SU-DHL-6 (cell line): ENCODE measurements at regions not wholly inside any gene's neighbourhood (a gene's known extent, or its start where the extent isn't known, plus 50 kb on each side); places are given as distances from the start of the nearest gene placed in this dataset.

Experiments used
- H2AFZ ChIP-seq: fragments of 200-600 bp; sonication (generic); 2 replicates; pipeline ENCODE4 v1.6.1; 2014; ENCODE audit warnings: low read depth, mild to moderate bottlenecking, moderate library complexity, mixed read lengths, antibody characterized with exemption, low read length; ENCODE audit not compliant: severe bottlenecking
- H3F3A ChIP-seq: fragments of 200-600 bp; shearing (Covaris generic); 2 replicates; pipeline ENCODE4 v1.6.0; 2016; ENCODE audit warnings: antibody characterized with exemption, mild to moderate bottlenecking; ENCODE audit not compliant: insufficient read depth
- H3K27ac ChIP-seq: fragments of 200-600 bp; sonication (generic); 2 replicates; pipeline ENCODE4 v1.5.1; 2016; ENCODE audit warnings: low read depth, mild to moderate bottlenecking, low read length, moderate library complexity, mixed read lengths
- H3K27me3 ChIP-seq: fragments of 200-600 bp; sonication (generic), shearing (Covaris generic); 2 replicates; pipeline ENCODE4 v1.6.0; 2014; ENCODE audit warnings: mild to moderate bottlenecking, low read length
- H3K36me3 ChIP-seq: fragments of 200-600 bp; sonication (generic); 2 replicates; pipeline ENCODE4 v1.6.1; 2014; ENCODE audit warnings: mild to moderate bottlenecking, low read length, mixed read lengths
- H3K4me2 ChIP-seq: fragments of 300-600, 200-600 bp; shearing (Covaris generic), sonication (generic); 2 replicates; pipeline ENCODE4 v1.6.0; 2014; ENCODE audit warnings: low read length, low read depth, mild to moderate bottlenecking; ENCODE audit not compliant: poor library complexity, severe bottlenecking
- H3K4me3 ChIP-seq: fragments of 200-600 bp; sonication (generic); 2 replicates; pipeline ENCODE4 v1.5.1; 2014; ENCODE audit warnings: antibody characterized with exemption, low read length, mild to moderate bottlenecking, mixed read lengths; ENCODE audit not compliant: insufficient read depth, poor library complexity, severe bottlenecking
- H3K79me2 ChIP-seq: fragments of 200-600 bp; sonication (generic); 2 replicates; pipeline ENCODE4 v1.6.1; 2014; ENCODE audit warnings: mild to moderate bottlenecking, low read length, moderate library complexity; ENCODE audit not compliant: insufficient read depth
- H3K9ac ChIP-seq: fragments of 200-600 bp; sonication (generic); 2 replicates; pipeline ENCODE4 v1.7.0; 2014; ENCODE audit warnings: mild to moderate bottlenecking, low read length
- H3K9me2 ChIP-seq: fragments of 200-600 bp; sonication (generic); replicated peaks from 2 replicates; pipeline ENCODE4 v1.6.1; 2014; ENCODE audit warnings: low read length; ENCODE audit not compliant: insufficient read depth
- H3K9me3 ChIP-seq: fragments of 200-600 bp; sonication (generic); 2 replicates; pipeline ENCODE4 v1.6.1; 2014; ENCODE audit warnings: low read length, mixed read lengths; ENCODE audit not compliant: insufficient read depth
- H4K20me1 ChIP-seq: fragments of 200-600 bp; sonication (generic); 2 replicates; pipeline ENCODE4 v1.6.1; 2014; ENCODE audit warnings: low read depth, mild to moderate bottlenecking, antibody characterized with exemption, low read length, moderate library complexity, mixed read lengths
- CTCF ChIP-seq: fragments of 200-600 bp; sonication (generic); IDR thresholded peaks from one replicate; pipeline ENCODE4 v1.5.1; 2017; ENCODE audit warnings: antibody characterized with exemption, mild to moderate bottlenecking, low read length, moderate library complexity; ENCODE audit not compliant: insufficient read depth, poor library complexity, severe bottlenecking
- EZH2phosphoT487 ChIP-seq: fragments of 200-600 bp; sonication (generic), shearing (Covaris generic); conservative IDR thresholded peaks from 2 replicates; pipeline ENCODE4 v1.6.1; 2018; ENCODE audit warnings: mild to moderate bottlenecking, antibody characterized with exemption, low read length, moderate library complexity, mixed read lengths

GRCh38 chr18:60870261-60871153 lies 462.7 kb upstream of the CDH20 start:
- no peaks in the 10 kb centered on the region for H3K9me3 ChIP-seq
- H3K27me3 ChIP-seq: no peaks in the 10 kb centered on the region
- no peak overlapping the region for H2AFZ ChIP-seq
- no peaks in the 10 kb centered on the region for H3K79me2 ChIP-seq
- no peaks in the 10 kb centered on the region for H3K36me3 ChIP-seq
- TF ChIP-seq EZH2phosphoT487 (no peak), CTCF (no peak)
- H3K4me2 ChIP-seq: no peak overlapping the region
- H4K20me1 ChIP-seq: no peaks in the 10 kb centered on the region
- H3K9ac ChIP-seq: no peak overlapping the region
- no peak overlapping the region for H3K27ac ChIP-seq
- no peaks in the 10 kb centered on the region for H3K9me2 ChIP-seq
- H3K4me3 ChIP-seq: no peak overlapping the region
- H3F3A ChIP-seq: no peaks in the 10 kb centered on the region

DNA sequence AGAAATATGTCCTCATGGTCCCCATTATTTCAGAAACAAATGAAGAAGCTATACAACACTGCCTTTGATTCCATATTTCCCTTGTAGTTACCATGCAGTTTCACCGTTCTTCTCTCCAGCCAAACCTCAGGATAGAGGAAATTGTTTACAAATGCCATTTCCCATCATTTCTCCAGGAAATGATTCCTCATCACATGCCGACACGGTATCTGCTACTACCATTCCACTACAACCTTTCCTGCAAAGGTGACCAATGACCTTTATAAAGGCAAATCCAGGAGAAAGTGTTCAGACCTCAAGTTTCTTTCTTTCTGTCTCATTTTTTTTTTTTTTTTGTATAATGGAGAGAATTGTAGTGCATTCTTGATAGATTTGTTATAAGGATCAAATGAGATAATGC lies 460.8 kb upstream of the CDH20 start:
- no peaks in the 10 kb centered on the region for H3K9me2 ChIP-seq
- H3K4me2 ChIP-seq: no peak overlapping the region
- no peaks in the 10 kb centered on the region for H3K27me3 ChIP-seq
- H3K9me3 ChIP-seq: no peaks in the 10 kb centered on the region
- H3K36me3 ChIP-seq: no peaks in the 10 kb centered on the region
- no peaks in the 10 kb centered on the region for H3K79me2 ChIP-seq
- no peak overlapping the region for H2AFZ ChIP-seq
- H3K4me3 ChIP-seq: no peak overlapping the region
- H4K20me1 ChIP-seq: no peaks in the 10 kb centered on the region
- H3F3A ChIP-seq: no peaks in the 10 kb centered on the region
- TF ChIP-seq EZH2phosphoT487 (no peak), CTCF (no peak)
- H3K9ac ChIP-seq: no peak overlapping the region
- no peak overlapping the region for H3K27ac ChIP-seq

DNA sequence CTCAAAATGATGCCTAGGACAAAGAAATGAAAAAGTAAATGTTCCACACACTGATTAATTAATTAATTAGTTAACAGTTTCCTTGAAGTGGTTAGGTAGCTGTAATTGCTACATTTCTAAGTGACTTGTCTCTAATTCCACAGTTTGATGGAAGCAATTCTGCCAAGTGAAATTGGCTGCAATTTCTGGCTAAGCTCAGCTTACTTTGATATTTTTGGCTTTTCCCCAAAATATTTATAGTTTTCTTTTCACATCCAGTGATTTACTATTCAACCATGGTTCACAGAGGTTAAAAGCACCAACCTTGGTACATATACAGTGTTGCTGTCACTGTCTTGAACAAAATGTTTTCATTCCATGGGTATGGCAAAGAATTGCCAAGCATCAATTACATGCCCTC lies 459.5 kb upstream of the CDH20 start:
- Histone ChIP-seq H3K9me3 (no peaks in the 10 kb centered on the region), H3K9me2 (no peaks in the 10 kb centered on the region), H3K4me2 (no peak overlapping the region), H3K36me3 (no peaks in the 10 kb centered on the region), H3K4me3 (no peak overlapping the region), H3F3A (no peaks in the 10 kb centered on the region), H2AFZ (no peak overlapping the region), H3K9ac (no peak overlapping the region), H3K27me3 (no peaks in the 10 kb centered on the region), H4K20me1 (no peaks in the 10 kb centered on the region), H3K79me2 (no peaks in the 10 kb centered on the region), H3K27ac (no peak overlapping the region)
- TF ChIP-seq EZH2phosphoT487 (no peak), CTCF (no peak)
